Endothelial cell of umbilical vein (primary cell): ENCODE measurements at regions not wholly inside any gene's neighbourhood (a gene's known extent, or its start where the extent isn't known, plus 50 kb on each side); places are given as distances from the start of the nearest gene placed in this dataset.
"Not testable (repeated sequence)": the region's sequence is repeated elsewhere in the genome, so short reads cannot be mapped to it uniquely, and the experiment has no call there.

Experiments used
- BruUV-seq: library from RNA; stranded (reverse); fragments of 400-500 nt; replicated peaks from 2 replicates; lab custom pipeline; 2021; lab: Mats Ljungman, UMichigan
- CTCF ChIA-PET: fragments of 300-600, 350-600 bp; sonication (Branson Sonifier 250); formaldehyde crosslinking; loops from one replicate; lab custom pipeline; 2021; ENCODE audit warnings: antibody characterized with exemption, inconsistent platforms; lab: Charles Lee
- POLR2A ChIA-PET: fragments of 300-600, 350-600 bp; sonication (Branson Sonifier 250); formaldehyde crosslinking; loops from one replicate; lab custom pipeline; 2021; ENCODE audit warnings: antibody characterized with exemption, inconsistent platforms; lab: Charles Lee
- DNase-seq: peaks from one replicate; pipeline ENCODE4 v3.0.0-alpha.2; 2011; ENCODE audit warnings: low read depth, low spot score
- FAIRE-seq: peaks from 2 replicates; lab custom pipeline; 2011; peaks lifted over from hg19 to GRCh38; lab: Jason Lieb, UNC
- H2AFZ ChIP-seq: 2 replicates; pipeline ENCODE4 v1.6.0; 2012; ENCODE audit warnings: low read depth, low read length, control low read depth, inconsistent platforms
- H3K27ac ChIP-seq: 2 replicates; pipeline ENCODE4 v1.5.1; 2011; ENCODE audit warnings: low read depth, mild to moderate bottlenecking, control low read depth, low read length, moderate library complexity; ENCODE audit not compliant: insufficient read depth
- H3K27me3 ChIP-seq, 2 experiments: 2 replicates each; pipeline versions ENCODE4 v1.6.0 to v1.6.1; 2011; ENCODE audit warnings: low read length in 2 of 2, mixed read lengths in 1 of 2; ENCODE audit not compliant: control insufficient read depth in 2 of 2, insufficient read depth in 2 of 2
- H3K36me3 ChIP-seq, 2 experiments: 2 replicates in 1 of 2; 3 replicates in 1 of 2; pipeline ENCODE4 v1.5.1; 2011; ENCODE audit warnings: low read length in 2 of 2, mild to moderate bottlenecking in 1 of 2, moderate library complexity in 1 of 2; ENCODE audit not compliant: control insufficient read depth in 2 of 2, insufficient read depth in 2 of 2; ENCODE audit errors: extremely low read depth in 1 of 2
- H3K4me1 ChIP-seq: 3 replicates; pipeline ENCODE4 v1.5.1; 2011; ENCODE audit warnings: mild to moderate bottlenecking, low read length; ENCODE audit not compliant: control insufficient read depth, insufficient read depth; ENCODE audit errors: extremely low read depth
- H3K4me2 ChIP-seq: 2 replicates; pipeline ENCODE4 v1.6.1; 2011; ENCODE audit warnings: low read length, control low read depth, mixed read lengths; ENCODE audit not compliant: insufficient read depth
- H3K4me3 ChIP-seq, 3 experiments: fragments of 200-600 bp in 1 of 3; sonication (generic), shearing (Covaris generic) in 1 of 3; replicated peaks in 1 of 3; 2 replicates each; pipeline ENCODE4 v1.5.1; 2011 to 2016; ENCODE audit warnings: control low read depth in 3 of 3, low read length in 3 of 3, mild to moderate bottlenecking in 2 of 3, inconsistent platforms in 1 of 3, low read depth in 1 of 3, moderate library complexity in 1 of 3; ENCODE audit not compliant: insufficient read depth in 1 of 3
- H3K79me2 ChIP-seq: 2 replicates; pipeline ENCODE4 v1.6.0; 2012; ENCODE audit warnings: low read length, inconsistent platforms; ENCODE audit not compliant: control insufficient read depth, insufficient read depth
- H3K9ac ChIP-seq: replicated peaks from 2 replicates; pipeline ENCODE3; 2011; ENCODE audit warnings: low read length, control low read depth; ENCODE audit not compliant: insufficient read depth; ENCODE audit errors: extremely low read depth
- H3K9me1 ChIP-seq: replicated peaks from 3 replicates; pipeline ENCODE4 v1.6.0; 2011; ENCODE audit warnings: mild to moderate bottlenecking, low read length; ENCODE audit not compliant: control insufficient read depth, insufficient read depth; ENCODE audit errors: extremely low read depth
- H3K9me3 ChIP-seq: replicated peaks from 2 replicates; pipeline ENCODE4 v1.5.1; 2012; ENCODE audit warnings: low read length, inconsistent platforms; ENCODE audit not compliant: control insufficient read depth, insufficient read depth
- H4K20me1 ChIP-seq: replicated peaks from 2 replicates; pipeline ENCODE3; 2011; ENCODE audit warnings: mild to moderate bottlenecking, low read length; ENCODE audit not compliant: control insufficient read depth, insufficient read depth; ENCODE audit errors: extremely low read depth
- EZH2 ChIP-seq: IDR thresholded peaks from 2 replicates; pipeline ENCODE4 v1.6.1; 2012; ENCODE audit warnings: borderline replicate concordance, low read depth, mild to moderate bottlenecking, moderate library complexity, low read length, inconsistent platforms; ENCODE audit not compliant: severe bottlenecking
- FOS ChIP-seq: IDR thresholded peaks from 2 replicates; pipeline ENCODE4 v1.6.1; 2011; ENCODE audit warnings: mild to moderate bottlenecking, low read length, moderate library complexity, borderline replicate concordance; ENCODE audit not compliant: insufficient read depth
- GATA2 ChIP-seq: IDR thresholded peaks from 2 replicates; pipeline ENCODE4 v1.7.0; 2011; ENCODE audit warnings: low read depth, mild to moderate bottlenecking, moderate library complexity, mixed read lengths, low read length; ENCODE audit not compliant: insufficient read length, insufficient read depth
- JUN ChIP-seq: IDR thresholded peaks from 2 replicates; pipeline ENCODE4 v1.6.1; 2011; ENCODE audit warnings: borderline replicate concordance, low read depth; ENCODE audit not compliant: insufficient read length, insufficient read depth
- MYC ChIP-seq: IDR thresholded peaks from one replicate; pipeline ENCODE4 v1.6.1; 2011; ENCODE audit warnings: mild to moderate bottlenecking, low read depth, low read length
- POLR2A ChIP-seq: IDR thresholded peaks from 2 replicates; pipeline ENCODE4 v1.6.1; 2012; ENCODE audit warnings: low read depth, mild to moderate bottlenecking, control low read depth, low read length
- POLR2AphosphoS5 ChIP-seq: IDR thresholded peaks from 2 replicates; pipeline ENCODE4 v1.6.1; 2012; ENCODE audit warnings: low read depth, mild to moderate bottlenecking, control low read depth, low read length, moderate library complexity; ENCODE audit not compliant: insufficient read depth
- dilution Hi-C: fragments of 300-500 bp; cut with MboI; formaldehyde crosslinking; loops from one replicate; pipeline ENCODE4 v1.15.0; 2019; ENCODE audit warnings: low sequenced_read_pairs; ENCODE audit not compliant: extremely low pct_ligation_motif_present
- intact Hi-C: fragments of 100-400 bp; cut with micrococcal nuclease; formaldehyde crosslinking; loops from one replicate; pipeline ENCODE4 v1.10.0; 2022
- TF ChIP-seq, protein P1 (sequence below), 2 donors: IDR thresholded peaks; 1 replicate in 1 of 2; 2 replicates in 1 of 2; pipeline ENCODE4 v1.5.1; 2011; ENCODE audit warnings: low read length in 2 of 2, mild to moderate bottlenecking in 2 of 2, moderate library complexity in 2 of 2, control low read depth in 1 of 2, inconsistent platforms in 1 of 2, low read depth in 1 of 2; ENCODE audit not compliant: insufficient read depth in 1 of 2; ENCODE audit errors: extremely low read depth in 1 of 2
- TF ChIP-seq, protein P2 (sequence below): IDR thresholded peaks from 2 replicates; pipeline ENCODE4 v1.6.1; 2011; ENCODE audit not compliant: insufficient read depth, insufficient read length

DNA sequence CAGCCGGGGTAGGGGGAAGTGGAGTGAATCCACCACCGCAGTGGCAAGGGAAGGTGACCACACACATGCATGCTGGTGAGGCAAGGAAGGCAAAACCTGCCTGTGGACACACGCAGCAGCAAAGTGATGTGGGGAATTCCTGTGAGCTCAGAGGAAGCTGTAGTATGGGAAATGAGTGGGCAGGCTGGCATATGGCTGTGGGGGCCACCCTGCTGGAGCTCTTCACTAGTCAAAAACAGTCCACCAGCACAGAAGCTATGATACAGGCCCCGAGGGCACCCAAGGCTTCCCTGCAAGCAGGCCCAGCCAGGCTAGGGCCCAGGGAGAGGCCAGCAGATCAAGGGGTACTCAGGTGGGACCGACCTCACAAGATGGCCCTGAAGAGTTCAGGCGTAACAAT lies 239.1 kb downstream of the CHM start:
- POLR2A ChIA-PET = no interaction called here
- Histone ChIP-seq H3K27ac (no peak overlapping the region), H3K36me3 (no peaks in the 10 kb centered on the region), H4K20me1 (no peaks in the 10 kb centered on the region), H3K4me1 (no peaks in the 10 kb centered on the region), H3K9me1 (no peaks in the 10 kb centered on the region), H3K79me2 (no peaks in the 10 kb centered on the region), H3K4me3 (no peak overlapping the region), H2AFZ (no peak overlapping the region), H3K9ac (no peak overlapping the region), H3K9me3 (no peaks in the 10 kb centered on the region), H3K4me2 (no peak overlapping the region), H3K27me3 (no peaks in the 10 kb centered on the region)
- intact Hi-C loops (no loop called here), dilution Hi-C loops (no loop called here)
- CTCF ChIA-PET = no interaction called here
- FAIRE-seq = no peak
- TF ChIP-seq, protein P1, sequence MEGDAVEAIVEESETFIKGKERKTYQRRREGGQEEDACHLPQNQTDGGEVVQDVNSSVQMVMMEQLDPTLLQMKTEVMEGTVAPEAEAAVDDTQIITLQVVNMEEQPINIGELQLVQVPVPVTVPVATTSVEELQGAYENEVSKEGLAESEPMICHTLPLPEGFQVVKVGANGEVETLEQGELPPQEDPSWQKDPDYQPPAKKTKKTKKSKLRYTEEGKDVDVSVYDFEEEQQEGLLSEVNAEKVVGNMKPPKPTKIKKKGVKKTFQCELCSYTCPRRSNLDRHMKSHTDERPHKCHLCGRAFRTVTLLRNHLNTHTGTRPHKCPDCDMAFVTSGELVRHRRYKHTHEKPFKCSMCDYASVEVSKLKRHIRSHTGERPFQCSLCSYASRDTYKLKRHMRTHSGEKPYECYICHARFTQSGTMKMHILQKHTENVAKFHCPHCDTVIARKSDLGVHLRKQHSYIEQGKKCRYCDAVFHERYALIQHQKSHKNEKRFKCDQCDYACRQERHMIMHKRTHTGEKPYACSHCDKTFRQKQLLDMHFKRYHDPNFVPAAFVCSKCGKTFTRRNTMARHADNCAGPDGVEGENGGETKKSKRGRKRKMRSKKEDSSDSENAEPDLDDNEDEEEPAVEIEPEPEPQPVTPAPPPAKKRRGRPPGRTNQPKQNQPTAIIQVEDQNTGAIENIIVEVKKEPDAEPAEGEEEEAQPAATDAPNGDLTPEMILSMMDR (IDR thresholded peaks at IDR 0.05; ENCODE audit: extremely low read depth in 1 of 2, insufficient read depth in 1 of 2, low read depth in 1 of 2, low read length in 2 of 2) = no peak
- TF ChIP-seq POLR2A = no peak
- no peak for TF ChIP-seq GATA2
- TF ChIP-seq POLR2AphosphoS5 = no peak
- TF ChIP-seq, protein P2, sequence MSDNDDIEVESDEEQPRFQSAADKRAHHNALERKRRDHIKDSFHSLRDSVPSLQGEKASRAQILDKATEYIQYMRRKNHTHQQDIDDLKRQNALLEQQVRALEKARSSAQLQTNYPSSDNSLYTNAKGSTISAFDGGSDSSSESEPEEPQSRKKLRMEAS = no peak
- no peak for TF ChIP-seq JUN
- TF ChIP-seq EZH2 = no peak
- no peak for TF ChIP-seq MYC
- TF ChIP-seq FOS = no peak
- BruUV-seq = no TSS peak
- no peak for DNase-seq

DNA sequence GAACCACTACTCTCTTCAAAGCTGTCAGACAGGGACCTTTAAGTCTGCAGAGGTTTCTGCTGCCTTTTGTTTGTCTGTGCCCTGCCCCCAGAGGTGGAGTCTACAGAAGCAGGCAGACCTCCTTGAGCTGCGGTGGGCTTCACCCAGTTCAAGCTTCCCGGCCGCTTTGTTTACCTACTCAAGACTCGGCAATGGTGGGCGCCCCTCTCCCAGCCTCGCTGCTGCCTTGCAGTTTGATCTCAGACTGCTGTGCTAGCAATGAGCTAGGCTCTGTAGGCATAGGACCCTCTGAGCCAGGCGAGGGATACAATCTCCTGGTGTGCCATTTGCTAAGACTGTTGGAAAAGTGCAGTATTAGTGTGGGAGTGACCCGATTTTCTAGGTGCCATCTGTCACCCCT lies 275.0 kb downstream of the CHM start:
- H3K9ac ChIP-seq, H3K27me3 ChIP-seq, H3K9me3 ChIP-seq, H3K27ac ChIP-seq, FAIRE-seq, BruUV-seq, H3K36me3 ChIP-seq, H2AFZ ChIP-seq, H3K4me3 ChIP-seq, DNase-seq, H3K9me1 ChIP-seq, POLR2A ChIA-PET, CTCF ChIA-PET, H4K20me1 ChIP-seq, dilution Hi-C loops, H3K4me2 ChIP-seq, H3K4me1 ChIP-seq, H3K79me2 ChIP-seq, intact Hi-C loops: not testable (repeated sequence)
